HepG2 (cell line): ENCODE measurements at regions not wholly inside any gene's neighbourhood (a gene's known extent, or its start where the extent isn't known, plus 50 kb on each side); places are given as distances from the start of the nearest gene placed in this dataset.

Experiments
- ATAC-seq: fragments of 200-7000 bp; cut with Tn5 transposase; 3 replicates; pipeline ENCODE4 v1.9.1; 2020; ENCODE audit warnings: mild to moderate bottlenecking, moderate library complexity
- BruUV-seq: library from RNA; stranded (reverse); fragments of 400-500 nt; replicated peaks from 2 replicates; lab custom pipeline; 2021; lab: Mats Ljungman, UMichigan
- CTCF ChIA-PET: fragments of 300-600 bp; formaldehyde crosslinking; extraction: SDS; loops from one replicate; lab custom pipeline; 2021; ENCODE audit warnings: low total read pairs, inconsistent platforms, low intra/inter-chr PET ratio; lab: Yijun Ruan, JAX
- POLR2A ChIA-PET: fragments of 350-600 bp; sonication (Branson Sonifier 250); formaldehyde crosslinking; loops from one replicate; lab custom pipeline; 2020; ENCODE audit warnings: antibody characterized with exemption, inconsistent platforms; lab: Yijun Ruan, JAX
- DNase-seq: peaks from one replicate; pipeline ENCODE4 v3.0.0-alpha.2; 2015; ENCODE audit warnings: low spot score
- FAIRE-seq: peaks from 3 replicates; lab custom pipeline; 2011; peaks lifted over from hg19 to GRCh38; lab: Jason Lieb, UNC
- H2AFZ ChIP-seq: one replicate; pipeline ENCODE4 v1.6.1; 2011; ENCODE audit warnings: low read length, inconsistent platforms
- H3K27ac ChIP-seq: fragments of 300-600 bp; 3 replicates; pipeline ENCODE4 v1.8.0; 2011; ENCODE audit warnings: mixed run types, mild to moderate bottlenecking, mixed read lengths, low read length, inconsistent platforms; ENCODE audit not compliant: insufficient read depth; ENCODE audit errors: extremely low read length
- H3K27me3 ChIP-seq, 2 experiments: fragments of 200-600 bp in 1 of 2; 2 replicates in 1 of 2; 3 replicates in 1 of 2; pipeline versions ENCODE4 v1.6.0 to v1.8.0; 2011; ENCODE audit warnings: low read length in 2 of 2, mild to moderate bottlenecking in 2 of 2, moderate library complexity in 2 of 2, inconsistent platforms in 1 of 2; ENCODE audit not compliant: insufficient read depth in 2 of 2, control insufficient read depth in 1 of 2
- H3K36me3 ChIP-seq, 2 experiments: fragments of 200-600 bp in 1 of 2; replicated peaks in 1 of 2; 2 replicates in 1 of 2; 3 replicates in 1 of 2; pipeline versions ENCODE4 v1.5.1 to v1.8.0; 2011; ENCODE audit warnings: low read length in 2 of 2, inconsistent platforms in 1 of 2; ENCODE audit not compliant: insufficient read depth in 2 of 2, control insufficient read depth in 1 of 2
- H3K4me1 ChIP-seq: 2 replicates; pipeline ENCODE4 v1.5.1; 2012; ENCODE audit warnings: low read length, inconsistent platforms; ENCODE audit not compliant: insufficient read depth
- H3K4me2 ChIP-seq: 2 replicates; pipeline ENCODE4 v1.6.0; 2011; ENCODE audit warnings: low read depth, low read length, inconsistent platforms
- H3K4me3 ChIP-seq, 3 experiments: fragments of 200-600 bp in 1 of 3; sonication (generic), shearing (Covaris generic) in 1 of 3; replicated peaks in 1 of 3; 2 replicates each; pipeline ENCODE4 v1.5.1; 2011 to 2016; ENCODE audit warnings: low read length in 3 of 3, inconsistent platforms in 2 of 3, low read depth in 2 of 3, mild to moderate bottlenecking in 2 of 3, control low read depth in 1 of 3, mixed read lengths in 1 of 3; ENCODE audit not compliant: insufficient read depth in 1 of 3
- H3K79me2 ChIP-seq: one replicate; pipeline ENCODE4 v1.6.1; 2011; ENCODE audit warnings: low read length, inconsistent platforms; ENCODE audit not compliant: insufficient read depth
- H3K9ac ChIP-seq: 2 replicates; pipeline ENCODE4 v1.6.0; 2011; ENCODE audit warnings: mild to moderate bottlenecking, low read depth, low read length, inconsistent platforms; ENCODE audit not compliant: insufficient read depth
- H3K9me3 ChIP-seq: 2 replicates; pipeline ENCODE4 v1.5.1; 2012; ENCODE audit warnings: mild to moderate bottlenecking, low read length
- H4K20me1 ChIP-seq: 2 replicates; pipeline ENCODE4 v1.6.0; 2011; ENCODE audit warnings: inconsistent platforms, mild to moderate bottlenecking, low read length, moderate library complexity; ENCODE audit not compliant: insufficient read depth
- AHR ChIP-seq: IDR thresholded peaks from 2 replicates; pipeline ENCODE4 v1.6.1; 2018; ENCODE audit warnings: missing genetic modification reagents, missing compliant biosample characterization
- BCL6 ChIP-seq: IDR thresholded peaks from 2 replicates; pipeline ENCODE4 v1.6.1; 2016; ENCODE audit warnings: missing genetic modification reagents, missing compliant biosample characterization
- CEBPB ChIP-seq: IDR thresholded peaks from 2 replicates; pipeline ENCODE4 v1.6.1; 2011; ENCODE audit warnings: low read depth, low read length, improper control_type of control experiment, borderline replicate concordance
- DDIT3 ChIP-seq: sonication (generic); formaldehyde crosslinking; IDR thresholded peaks from 2 replicates; pipeline ENCODE4 v1.4.0; 2020; ENCODE audit warnings: mild to moderate bottlenecking, missing genetic modification reagents
- GABPB1 ChIP-seq: IDR thresholded peaks from 2 replicates; pipeline ENCODE4 v1.6.1; 2016; ENCODE audit warnings: mild to moderate bottlenecking, missing genetic modification reagents, moderate library complexity, missing compliant biosample characterization
- GPBP1L1 ChIP-seq: sonication (generic); formaldehyde crosslinking; IDR thresholded peaks from 2 replicates; pipeline ENCODE4 v1.5.0; 2020; ENCODE audit warnings: mild to moderate bottlenecking, missing genetic modification reagents
- HOXA9 ChIP-seq: sonication (generic); formaldehyde crosslinking; IDR thresholded peaks from 2 replicates; pipeline ENCODE4 v1.8.1; 2022; ENCODE audit warnings: missing genetic modification reagents, mild to moderate bottlenecking, moderate library complexity, borderline replicate concordance
- KMT2A ChIP-seq: sonication (generic); formaldehyde crosslinking; IDR thresholded peaks from 2 replicates; pipeline ENCODE4 v1.4.0; 2020; ENCODE audit warnings: missing genetic modification reagents
- MTA3 ChIP-seq: sonication (generic); formaldehyde crosslinking; IDR thresholded peaks from 2 replicates; pipeline ENCODE4 v1.4.0; 2020; ENCODE audit warnings: missing genetic modification reagents
- NAIF1 ChIP-seq: sonication (generic); formaldehyde crosslinking; IDR thresholded peaks from 2 replicates; pipeline ENCODE4 v1.5.0; 2020; ENCODE audit warnings: mild to moderate bottlenecking, missing genetic modification reagents, borderline replicate concordance
- NFKBIZ ChIP-seq: IDR thresholded peaks from 2 replicates; pipeline ENCODE4 v1.6.1; 2018; ENCODE audit warnings: missing genetic modification reagents, missing compliant biosample characterization
- NFYC ChIP-seq: IDR thresholded peaks from 2 replicates; pipeline ENCODE4 v1.6.1; 2016; ENCODE audit warnings: missing genetic modification reagents, missing compliant biosample characterization
- RARA ChIP-seq: IDR thresholded peaks from 2 replicates; pipeline ENCODE4 v1.6.1; 2016; ENCODE audit warnings: missing genetic modification reagents, missing compliant biosample characterization
- RFX3 ChIP-seq: IDR thresholded peaks from 2 replicates; pipeline ENCODE4 v1.6.1; 2016; ENCODE audit warnings: missing biosample characterization, missing genetic modification reagents
- SRY ChIP-seq: sonication (generic); formaldehyde crosslinking; IDR thresholded peaks from 2 replicates; pipeline ENCODE4 v1.8.0; 2022; ENCODE audit warnings: mild to moderate bottlenecking, missing genetic modification reagents
- TEF ChIP-seq: sonication (generic); formaldehyde crosslinking; IDR thresholded peaks from 2 replicates; pipeline ENCODE4 v1.5.0; 2020; ENCODE audit warnings: missing genetic modification reagents
- ZNF337 ChIP-seq: sonication (generic); formaldehyde crosslinking; IDR thresholded peaks from 2 replicates; pipeline ENCODE4 v1.5.1; 2020; ENCODE audit warnings: missing genetic modification reagents, low read depth, mild to moderate bottlenecking, borderline replicate concordance
- ZNF562 ChIP-seq: sonication (generic); formaldehyde crosslinking; IDR thresholded peaks from 2 replicates; pipeline ENCODE4 v1.8.0; 2022; ENCODE audit warnings: missing genetic modification reagents, borderline replicate concordance
- WGBS: methylation state at CpG from one replicate; pipeline ENCODE4 v1.1.6; 2017; ENCODE audit warnings: low lambda C conversion rate; 5-methylcytosine and 5-hydroxymethylcytosine counted together
- in situ Hi-C: cut with HindIII; loops from 2 replicates; pipeline ENCODE4 v1.10.0; 2017; ENCODE audit warnings: low pct_unique_long_range_greater_than_20kb; ENCODE audit not compliant: extremely low pct_ligation_motif_present
- intact Hi-C: fragments of 100-400 bp; cut with micrococcal nuclease; formaldehyde crosslinking; loops from one replicate; pipeline ENCODE4 v1.10.0; 2022; ENCODE audit not compliant: unreplicated experiment

DNA sequence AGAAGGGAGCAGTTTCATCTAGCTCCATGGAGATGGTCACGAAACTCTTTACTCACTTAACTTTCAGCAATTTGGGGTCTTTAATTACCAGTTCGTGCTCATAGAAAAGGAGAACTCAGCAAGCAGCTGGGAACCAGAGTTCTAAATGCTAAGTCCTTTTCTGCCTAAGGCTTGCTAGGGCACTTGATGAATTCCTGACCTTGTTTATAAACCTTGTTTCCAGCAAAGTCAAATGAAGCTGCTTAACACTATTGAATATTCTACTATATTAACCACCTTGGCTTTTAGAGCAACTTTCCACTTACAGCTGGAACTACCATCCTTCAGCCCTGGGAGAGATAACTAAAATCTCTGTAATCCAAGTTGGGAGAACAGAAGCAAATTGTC lies 79.5 kb upstream of the TSC22D2 start:
- no peak overlapping the region for H3K4me2 ChIP-seq
- no peak for FAIRE-seq
- no peaks in the 10 kb centered on the region for H4K20me1 ChIP-seq
- H3K4me3 ChIP-seq = no peak overlapping the region
- 8% methylated on average over 2 of the region's 2 CpGs for WGBS
- intact Hi-C loops (no loop called here), in situ Hi-C loops (no loop called here)
- no peak for ATAC-seq
- TF ChIP-seq KMT2A (CRISPR knock-in tag) (no peak), GPBP1L1 (CRISPR knock-in tag) (no peak), GABPB1 (no peak), RARA (CRISPR knock-in tag) (no peak), CEBPB (no peak), AHR (no peak), NAIF1 (no peak), RFX3 (CRISPR knock-in tag) (no peak), NFKBIZ (CRISPR knock-in tag) (no peak), NFYC (no peak), SRY (CRISPR knock-in tag) (no peak), BCL6 (CRISPR knock-in tag) (no peak), HOXA9 (no peak), TEF (CRISPR knock-in tag) (no peak), DDIT3 (no peak), ZNF337 (CRISPR knock-in tag) (no peak), MTA3 (CRISPR knock-in tag) (no peak), ZNF562 (CRISPR knock-in tag) (no peak)
- DNase-seq = no peak
- H2AFZ ChIP-seq = no peak overlapping the region
- no peak overlapping the region for H3K9ac ChIP-seq
- no peaks in the 10 kb centered on the region for H3K9me3 ChIP-seq
- CTCF ChIA-PET = no interaction called here
- H3K4me1 ChIP-seq = no peaks in the 10 kb centered on the region
- BruUV-seq = no TSS peak
- H3K36me3 ChIP-seq = no peaks in the 10 kb centered on the region
- no peaks in the 10 kb centered on the region for H3K79me2 ChIP-seq
- POLR2A ChIA-PET = no interaction called here
- no peak overlapping the region for H3K27ac ChIP-seq
- peaks cover 0 to 11% of the 10 kb centered on the region in 2 experiments; a peak in 1 of 5 replicates for H3K27me3 ChIP-seq
